Panc1 (cell line): ENCODE measurements at regions not wholly inside any gene's neighbourhood (a gene's known extent, or its start where the extent isn't known, plus 50 kb on each side); places are given as distances from the start of the nearest gene placed in this dataset.

Source experiments
- ATAC-seq: fragments of 200-7000 bp; cut with Tn5 transposase; 2 replicates; pipeline ENCODE4 v1.9.1; 2020; ENCODE audit warnings: mild to moderate bottlenecking, moderate library complexity
- BruUV-seq: library from RNA; stranded (reverse); fragments of 400-500 nt; replicated peaks from 2 replicates; lab custom pipeline; 2021; lab: Mats Ljungman, UMichigan
- CTCF ChIA-PET: fragments of 300-600 bp; sonication (Branson Sonifier 250); formaldehyde crosslinking; loops from one replicate; lab custom pipeline; 2022; ENCODE audit warnings: antibody characterized with exemption; lab: Charles Lee
- POLR2A ChIA-PET: fragments of 300-600 bp; sonication (Branson Sonifier 250); formaldehyde crosslinking; loops from one replicate; lab custom pipeline; 2022; ENCODE audit warnings: antibody characterized with exemption; lab: Charles Lee
- DNase-seq: peaks from one replicate; pipeline ENCODE4 v3.0.0-alpha.2; 2010; ENCODE audit warnings: low read depth, low spot score
- H3K27ac ChIP-seq: 2 replicates; pipeline ENCODE4 v1.5.1; 2011; ENCODE audit warnings: mild to moderate bottlenecking, low read length, inconsistent platforms
- H3K27me3 ChIP-seq: fragments of 200-500 bp; sonication (Bioruptor generic); 2 replicates; pipeline ENCODE4 v1.6.0; 2014; ENCODE audit warnings: low read length, inconsistent platforms; ENCODE audit not compliant: control insufficient read depth, insufficient read depth
- H3K36me3 ChIP-seq: fragments of 200-500 bp; sonication (Bioruptor generic); 2 replicates; pipeline ENCODE4 v1.5.1; 2014; ENCODE audit warnings: inconsistent platforms, mild to moderate bottlenecking, low read length, moderate library complexity; ENCODE audit not compliant: control insufficient read depth, insufficient read depth
- H3K4me1 ChIP-seq: 2 replicates; pipeline ENCODE4 v1.5.1; 2011; ENCODE audit warnings: inconsistent platforms, mild to moderate bottlenecking, low read length, moderate library complexity; ENCODE audit not compliant: control insufficient read depth, insufficient read depth
- H3K4me3 ChIP-seq, 2 experiments: 2 replicates each; pipeline ENCODE4 v1.5.1; 2011 to 2012; ENCODE audit warnings: low read depth in 2 of 2, low read length in 2 of 2, mild to moderate bottlenecking in 2 of 2, inconsistent platforms in 1 of 2, moderate library complexity in 1 of 2
- H3K9me3 ChIP-seq: fragments of 200-500 bp; sonication (Bioruptor generic); 2 replicates; pipeline ENCODE4 v1.5.1; 2014; ENCODE audit warnings: low read depth, mild to moderate bottlenecking, inconsistent platforms, low read length, moderate library complexity; ENCODE audit not compliant: control insufficient read depth, insufficient read depth
- POLR2AphosphoS5 ChIP-seq: IDR thresholded peaks from 2 replicates; pipeline ENCODE4 v1.6.1; 2012; ENCODE audit warnings: mild to moderate bottlenecking, low read depth, low read length, moderate library complexity
- REST ChIP-seq, 2 experiments: IDR thresholded peaks; 2 replicates each; pipeline ENCODE4 v1.6.1; 2011 to 2012; ENCODE audit warnings: low read depth in 2 of 2, control low read depth in 1 of 2, low read length in 1 of 2, mild to moderate bottlenecking in 1 of 2, moderate library complexity in 1 of 2; ENCODE audit not compliant: insufficient read depth in 1 of 2
- SIN3A ChIP-seq: IDR thresholded peaks from 2 replicates; pipeline ENCODE4 v1.6.1; 2012; ENCODE audit warnings: low read depth, mild to moderate bottlenecking, low read length, moderate library complexity, borderline replicate concordance; ENCODE audit not compliant: insufficient read depth
- TCF7L2 ChIP-seq: IDR thresholded peaks from 2 replicates; pipeline ENCODE4 v1.6.1; 2011; ENCODE audit warnings: mild to moderate bottlenecking, low read depth, low read length, inconsistent platforms
- in situ Hi-C: cut with HindIII; loops from 2 replicates; pipeline ENCODE4 v1.10.0; 2016; ENCODE audit warnings: low sequenced_read_pairs, low pct_unique_long_range_greater_than_20kb
- intact Hi-C: fragments of 100-400 bp; cut with micrococcal nuclease; formaldehyde crosslinking; loops from one replicate; pipeline ENCODE4 v1.10.0; 2022; ENCODE audit not compliant: unreplicated experiment
- TF ChIP-seq, protein P1 (sequence below): fragments of 450-650 bp; IDR thresholded peaks from 2 replicates; pipeline ENCODE4 v1.5.1; 2017; ENCODE audit warnings: mild to moderate bottlenecking

- no peak for DNase-seq
- TF ChIP-seq SIN3A: no peak
- TF ChIP-seq TCF7L2: no peak
- TF ChIP-seq REST (IDR thresholded peaks at IDR 0.05; ENCODE audit: insufficient read depth in 1 of 2, low read depth in 2 of 2, low read length in 1 of 2): no peak
- TF ChIP-seq, protein P1, sequence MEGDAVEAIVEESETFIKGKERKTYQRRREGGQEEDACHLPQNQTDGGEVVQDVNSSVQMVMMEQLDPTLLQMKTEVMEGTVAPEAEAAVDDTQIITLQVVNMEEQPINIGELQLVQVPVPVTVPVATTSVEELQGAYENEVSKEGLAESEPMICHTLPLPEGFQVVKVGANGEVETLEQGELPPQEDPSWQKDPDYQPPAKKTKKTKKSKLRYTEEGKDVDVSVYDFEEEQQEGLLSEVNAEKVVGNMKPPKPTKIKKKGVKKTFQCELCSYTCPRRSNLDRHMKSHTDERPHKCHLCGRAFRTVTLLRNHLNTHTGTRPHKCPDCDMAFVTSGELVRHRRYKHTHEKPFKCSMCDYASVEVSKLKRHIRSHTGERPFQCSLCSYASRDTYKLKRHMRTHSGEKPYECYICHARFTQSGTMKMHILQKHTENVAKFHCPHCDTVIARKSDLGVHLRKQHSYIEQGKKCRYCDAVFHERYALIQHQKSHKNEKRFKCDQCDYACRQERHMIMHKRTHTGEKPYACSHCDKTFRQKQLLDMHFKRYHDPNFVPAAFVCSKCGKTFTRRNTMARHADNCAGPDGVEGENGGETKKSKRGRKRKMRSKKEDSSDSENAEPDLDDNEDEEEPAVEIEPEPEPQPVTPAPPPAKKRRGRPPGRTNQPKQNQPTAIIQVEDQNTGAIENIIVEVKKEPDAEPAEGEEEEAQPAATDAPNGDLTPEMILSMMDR: no peak
- TF ChIP-seq POLR2AphosphoS5: no peak
- in situ Hi-C loops (no loop called here), intact Hi-C loops (no loop called here)
- ChIA-PET POLR2A (no interaction called here), CTCF (no interaction called here)
- Histone ChIP-seq H3K4me3 (no peak overlapping the region), H3K36me3 (no peaks in the 10 kb centered on the region), H3K27me3 (no peaks in the 10 kb centered on the region), H3K27ac (no peak overlapping the region), H3K4me1 (no peaks in the 10 kb centered on the region), H3K9me3 (no peaks in the 10 kb centered on the region)
- no TSS peak for BruUV-seq
- ATAC-seq: no peak
These were observed 456.6 kb downstream of the MAGEB5 start for GRCh38 chrX:26672571-26672970.

DNA sequence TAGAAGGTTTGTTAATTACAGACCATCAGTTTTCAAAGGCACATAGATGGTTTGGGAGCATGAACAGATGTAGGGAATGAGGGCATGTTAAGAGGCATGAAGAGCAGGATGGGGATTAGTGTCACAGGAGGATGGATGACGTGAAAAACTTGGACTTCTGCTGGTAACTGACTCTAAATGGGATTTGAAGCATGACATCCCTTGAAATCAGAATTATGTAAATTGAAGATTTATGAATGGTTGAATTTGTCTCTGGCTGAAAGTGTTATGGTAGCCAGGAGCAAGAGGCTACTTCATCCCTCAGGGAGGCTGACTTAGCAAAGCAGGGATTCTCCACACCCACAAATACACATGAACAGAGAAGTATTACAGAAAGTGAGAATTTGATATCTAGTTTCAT lies 454.6 kb downstream of the MAGEB5 start:
- Histone ChIP-seq H3K27ac (no peak overlapping the region), H3K36me3 (no peaks in the 10 kb centered on the region), H3K27me3 (no peaks in the 10 kb centered on the region), H3K4me3 (no peak overlapping the region), H3K9me3 (no peaks in the 10 kb centered on the region), H3K4me1 (no peaks in the 10 kb centered on the region)
- no peak for TF ChIP-seq SIN3A
- TF ChIP-seq, protein P1: no peak
- TF ChIP-seq TCF7L2: no peak
- TF ChIP-seq REST (IDR thresholded peaks at IDR 0.05; ENCODE audit: insufficient read depth in 1 of 2, low read depth in 2 of 2, low read length in 1 of 2): no peak
- TF ChIP-seq POLR2AphosphoS5: no peak
- no TSS peak for BruUV-seq
- POLR2A ChIA-PET: no interaction called here
- in situ Hi-C loops: no loop called here
- intact Hi-C loops: no loop called here
- CTCF ChIA-PET: no interaction called here
- DNase-seq: no peak
- ATAC-seq: no peak
